NT2/D1 (cell line): ENCODE measurements at regions not wholly inside any gene's neighbourhood (a gene's known extent, or its start where the extent isn't known, plus 50 kb on each side); places are given as distances from the start of the nearest gene placed in this dataset.

ENCODE experiments used
- SUZ12 ChIP-seq: IDR thresholded peaks from 2 replicates; pipeline ENCODE4 v1.6.1; 2011; ENCODE audit not compliant: insufficient read length, insufficient read depth; ENCODE audit errors: extremely low read depth
- YY1 ChIP-seq: IDR thresholded peaks from 2 replicates; pipeline ENCODE4 v1.6.1; 2011; ENCODE audit not compliant: insufficient read length, insufficient read depth

GRCh38 chr1:188050250-188050649 lies 1221.5 kb downstream of the PLA2G4A start:
- TF ChIP-seq YY1 (no peak), SUZ12 (no peak)
